ENCODE measurements at regions not wholly inside any gene's neighbourhood (a gene's known extent, or its start where the extent isn't known, plus 50 kb on each side); places are given as distances from the start of the nearest gene placed in this dataset.

- no peaks in the 10 kb centered on the region for H3K9me3 ChIP-seq
- DNase-seq (no peak), ATAC-seq (no peak)
- intact Hi-C loops (cut with DNase I) = no loop called here
- no peak overlapping the region for H3K27ac ChIP-seq
- no peaks in the 10 kb centered on the region for H3K27me3 ChIP-seq
- no peak overlapping the region for H3K4me3 ChIP-seq
- H3K4me1 ChIP-seq = no peaks in the 10 kb centered on the region
- no peaks in the 10 kb centered on the region for H3K36me3 ChIP-seq
- TF ChIP-seq, protein P1, sequence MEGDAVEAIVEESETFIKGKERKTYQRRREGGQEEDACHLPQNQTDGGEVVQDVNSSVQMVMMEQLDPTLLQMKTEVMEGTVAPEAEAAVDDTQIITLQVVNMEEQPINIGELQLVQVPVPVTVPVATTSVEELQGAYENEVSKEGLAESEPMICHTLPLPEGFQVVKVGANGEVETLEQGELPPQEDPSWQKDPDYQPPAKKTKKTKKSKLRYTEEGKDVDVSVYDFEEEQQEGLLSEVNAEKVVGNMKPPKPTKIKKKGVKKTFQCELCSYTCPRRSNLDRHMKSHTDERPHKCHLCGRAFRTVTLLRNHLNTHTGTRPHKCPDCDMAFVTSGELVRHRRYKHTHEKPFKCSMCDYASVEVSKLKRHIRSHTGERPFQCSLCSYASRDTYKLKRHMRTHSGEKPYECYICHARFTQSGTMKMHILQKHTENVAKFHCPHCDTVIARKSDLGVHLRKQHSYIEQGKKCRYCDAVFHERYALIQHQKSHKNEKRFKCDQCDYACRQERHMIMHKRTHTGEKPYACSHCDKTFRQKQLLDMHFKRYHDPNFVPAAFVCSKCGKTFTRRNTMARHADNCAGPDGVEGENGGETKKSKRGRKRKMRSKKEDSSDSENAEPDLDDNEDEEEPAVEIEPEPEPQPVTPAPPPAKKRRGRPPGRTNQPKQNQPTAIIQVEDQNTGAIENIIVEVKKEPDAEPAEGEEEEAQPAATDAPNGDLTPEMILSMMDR (IDR thresholded peaks at IDR 0.05) = no peak
Observed at GRCh38 chr18:77990901-77991300, 741.3 kb downstream of the GALR1 start.

- TF ChIP-seq, protein P1 (IDR thresholded peaks at IDR 0.05) = no peak
- no peaks in the 10 kb centered on the region for H3K4me1 ChIP-seq
- no peaks in the 10 kb centered on the region for H3K9me3 ChIP-seq
- no peak overlapping the region for H3K27ac ChIP-seq
- ATAC-seq (no peak), DNase-seq (no peak)
- H3K4me3 ChIP-seq = no peak overlapping the region
- H3K27me3 ChIP-seq = no peaks in the 10 kb centered on the region
- no peaks in the 10 kb centered on the region for H3K36me3 ChIP-seq
- intact Hi-C loops (cut with DNase I) = no loop called here
Observed at GRCh38 chr18:77992057-77992456, 742.4 kb downstream of the GALR1 start.

- no peak overlapping the region for H3K27ac ChIP-seq
- no peaks in the 10 kb centered on the region for H3K9me3 ChIP-seq
- no peaks in the 10 kb centered on the region for H3K27me3 ChIP-seq
- ATAC-seq (no peak), DNase-seq (no peak)
- no peaks in the 10 kb centered on the region for H3K36me3 ChIP-seq
- H3K4me1 ChIP-seq = no peaks in the 10 kb centered on the region
- TF ChIP-seq, protein P1 (IDR thresholded peaks at IDR 0.05) = no peak
- intact Hi-C loops (cut with DNase I) = no loop called here
- no peak overlapping the region for H3K4me3 ChIP-seq
Observed at GRCh38 chr18:77993188-77993981, 743.7 kb downstream of the GALR1 start.

DNA sequence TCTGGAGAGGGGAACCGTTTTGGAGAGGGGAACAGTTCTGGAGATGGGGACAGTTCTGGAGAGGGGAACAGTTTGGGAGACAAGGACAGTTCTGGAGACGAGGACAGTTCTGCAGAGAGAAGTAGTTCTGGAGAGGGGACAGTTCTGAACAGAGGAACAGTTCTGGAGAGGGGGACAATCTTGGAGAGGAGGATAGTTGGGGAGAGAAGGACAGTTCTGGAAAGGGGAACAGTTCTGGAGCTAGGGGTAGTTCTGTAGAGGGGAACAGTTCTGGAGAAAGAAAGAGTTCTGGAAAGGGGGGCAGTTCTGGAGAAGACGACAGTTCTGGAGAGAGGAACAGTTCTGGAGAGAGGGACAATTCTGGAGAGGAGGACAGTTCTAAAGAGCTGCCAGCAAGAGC, 745.9 kb downstream of the GALR1 start:
- Histone ChIP-seq H3K36me3 (no peaks in the 10 kb centered on the region), H3K9me3 (peaks cover 0 to 5% of the 10 kb centered on the region in 2 donors), H3K4me1 (no peaks in the 10 kb centered on the region), H3K4me3 (no peak overlapping the region), H3K27me3 (no peaks in the 10 kb centered on the region), H3K27ac (no peak overlapping the region)
- intact Hi-C loops (cut with DNase I) = no loop called here
- TF ChIP-seq, protein P1 (IDR thresholded peaks at IDR 0.05) = no peak
- ATAC-seq = no peak
- DNase-seq = no peak

DNA sequence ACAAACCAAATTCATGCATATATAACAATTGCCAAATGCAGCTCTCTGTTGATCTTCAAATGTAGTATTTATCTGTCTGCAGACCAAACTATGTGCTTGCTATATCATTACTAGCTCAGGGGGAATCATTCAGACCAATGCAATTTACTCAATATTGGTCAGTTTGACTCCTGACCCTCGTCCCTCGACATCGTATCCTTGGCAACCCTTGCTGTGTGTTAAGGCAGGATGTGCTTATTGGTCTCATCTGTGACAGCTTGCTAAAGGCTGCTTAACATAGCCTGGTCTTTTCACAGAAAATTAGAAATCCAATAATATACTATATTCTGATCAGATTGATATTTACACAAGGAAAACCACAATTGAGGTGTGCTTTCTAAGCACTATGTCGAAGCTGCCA, 747.1 kb downstream of the GALR1 start:
- Histone ChIP-seq H3K36me3 (no peaks in the 10 kb centered on the region), H3K27me3 (no peaks in the 10 kb centered on the region), H3K9me3 (peaks cover 0 to 16% of the 10 kb centered on the region in 2 donors), H3K4me1 (no peaks in the 10 kb centered on the region), H3K27ac (no peak overlapping the region), H3K4me3 (no peak overlapping the region)
- DNase-seq (no peak), ATAC-seq (no peak)
- TF ChIP-seq, protein P1 (IDR thresholded peaks at IDR 0.05) = no peak
- intact Hi-C loops (cut with DNase I) = no loop called here

All from left lung (tissue), 4 donors.